Adrenal gland (tissue), 9 donors: ENCODE measurements at regions not wholly inside any gene's neighbourhood (a gene's known extent, or its start where the extent isn't known, plus 50 kb on each side); places are given as distances from the start of the nearest gene placed in this dataset.

Experiments used
- DNase-seq, 7 donors: peaks; one replicate each; pipeline ENCODE4 v3.0.0-alpha.2; 2019 to 2020
- H3K27ac ChIP-seq, 5 donors: fragments of 200-600 bp; sonication (generic) in 4 of 5; 1 replicate in 3 of 5; 2 replicates in 2 of 5; pipeline versions ENCODE4 v1.5.1 to v1.8.0; 2016 to 2020; ENCODE audit warnings: mild to moderate bottlenecking in 1 of 5
- H3K27me3 ChIP-seq: fragments of 200-600 bp; 2 replicates; pipeline ENCODE4 v1.8.0; 2021
- H3K36me3 ChIP-seq, 2 donors: fragments of 200-600 bp; replicated peaks in 1 of 2; 1 replicate in 1 of 2; 2 replicates in 1 of 2; pipeline versions ENCODE4 v1.5.1 to v1.8.0; 2018 to 2022
- H3K4me1 ChIP-seq, 2 donors: fragments of 200-600 bp; replicated peaks in 1 of 2; 1 replicate in 1 of 2; 2 replicates in 1 of 2; pipeline versions ENCODE4 v1.5.1 to v1.8.0; 2018 to 2021
- H3K4me3 ChIP-seq, 4 donors: fragments of 200-600 bp; sonication (generic) in 3 of 4; one replicate each; pipeline ENCODE4 v1.5.1; 2016 to 2018
- H3K9me3 ChIP-seq, 3 donors: fragments of 200-600 bp; sonication (generic) in 1 of 3; replicated peaks in 1 of 3; 1 replicate in 2 of 3; 2 replicates in 1 of 3; pipeline versions ENCODE4 v1.5.1 to v1.8.0; 2016 to 2021
- CTCF ChIP-seq, 6 experiments: fragments of 450-650 bp in 4 of 6; fragments of 200-600 bp in 2 of 6; sonication (generic) in 1 of 6; IDR thresholded peaks; 1 replicate in 5 of 6; 2 replicates in 1 of 6; pipeline versions ENCODE4 v1.5.1 to v1.8.0; 2016 to 2021; ENCODE audit warnings: antibody characterized with exemption in 6 of 6, mild to moderate bottlenecking in 2 of 6, moderate library complexity in 1 of 6
- POLR2A ChIP-seq, 2 donors: fragments of 450-650 bp; IDR thresholded peaks; one replicate each; pipeline ENCODE4 v1.6.1; 2017; ENCODE audit warnings: antibody characterized with exemption in 2 of 2, mild to moderate bottlenecking in 2 of 2, moderate library complexity in 1 of 2
- WGBS, 4 donors: extraction: QIAGEN DNeasy Blood & Tissue Kit in 2 of 4; methylation state at CpG; one replicate each; pipeline versions ENCODE4 v1.1.5 to v1.1.7; 2013 to 2017; 5-methylcytosine and 5-hydroxymethylcytosine counted together
- intact Hi-C, 2 donors: fragments of 100-400 bp; cut with DNase I; formaldehyde crosslinking; loops; one replicate each; pipeline versions ENCODE4 v1.14.1 to v1.15.0; 2022 to 2023
- donor health status: healthy with polysubstance abuse.
- donor health status: Bipolar disorder and iron deficiency.
- donor health status: DM: yes; HTN: yes; CAD: no.
- donor health status: DM: no; HTN: no; CAD: no.
- donor health status: DM: no; HTN: no; CAD: no.

GRCh38 chr2:58641001-58641400 lies 399.9 kb upstream of the FANCL start:
- no peaks in the 10 kb centered on the region for H3K36me3 ChIP-seq
- TF ChIP-seq CTCF (IDR thresholded peaks at IDR 0.05) (no peak), POLR2A (IDR thresholded peaks at IDR 0.05) (no peak)
- H3K27me3 ChIP-seq: no peaks in the 10 kb centered on the region
- intact Hi-C loops: no loop called here
- DNase-seq: no peak
- H3K4me1 ChIP-seq: no peaks in the 10 kb centered on the region
- 56 to 67% (median 61%) methylated on average over 2 of the region's 2 CpGs for WGBS, 4 donors
- no peak overlapping the region for H3K27ac ChIP-seq
- no peaks in the 10 kb centered on the region for H3K9me3 ChIP-seq
- H3K4me3 ChIP-seq: no peak overlapping the region

- Histone ChIP-seq H3K4me1 (no peaks in the 10 kb centered on the region), H3K36me3 (no peaks in the 10 kb centered on the region), H3K27ac (no peak overlapping the region), H3K9me3 (no peaks in the 10 kb centered on the region), H3K4me3 (no peak overlapping the region), H3K27me3 (no peaks in the 10 kb centered on the region)
- DNase-seq: no peak
- WGBS, 4 donors: 66 to 72% (median 72%) methylated on average over 4 of the region's 4 CpGs
- intact Hi-C loops: no loop called here
- TF ChIP-seq POLR2A (IDR thresholded peaks at IDR 0.05): no peak
- no peak for TF ChIP-seq CTCF (IDR thresholded peaks at IDR 0.05)
Observed at GRCh38 chr2:58640042-58640441, 398.9 kb upstream of the FANCL start.

GRCh38 chr2:58638256-58638805 lies 397.2 kb upstream of the FANCL start:
- H3K4me1 ChIP-seq: no peaks in the 10 kb centered on the region
- no peak for DNase-seq
- no peaks in the 10 kb centered on the region for H3K36me3 ChIP-seq
- 51 to 55% (median 52%) methylated on average over 3 of the region's 3 CpGs for WGBS, 4 donors
- no peaks in the 10 kb centered on the region for H3K9me3 ChIP-seq
- no peak for TF ChIP-seq CTCF (IDR thresholded peaks at IDR 0.05)
- no peak for TF ChIP-seq POLR2A (IDR thresholded peaks at IDR 0.05)
- no peak overlapping the region for H3K27ac ChIP-seq
- no peak overlapping the region for H3K4me3 ChIP-seq
- intact Hi-C loops: no loop called here
- H3K27me3 ChIP-seq: no peaks in the 10 kb centered on the region

GRCh38 chr2:58636872-58637271 lies 395.7 kb upstream of the FANCL start:
- no peak overlapping the region for H3K4me3 ChIP-seq
- no peak for DNase-seq
- 87 to 90% (median 88%) methylated on average over 4 of the region's 4 CpGs for WGBS, 4 donors
- no peaks in the 10 kb centered on the region for H3K36me3 ChIP-seq
- no peaks in the 10 kb centered on the region for H3K27me3 ChIP-seq
- H3K9me3 ChIP-seq: no peaks in the 10 kb centered on the region
- H3K27ac ChIP-seq: no peak overlapping the region
- intact Hi-C loops: no loop called here
- no peak for TF ChIP-seq POLR2A (IDR thresholded peaks at IDR 0.05)
- TF ChIP-seq CTCF (IDR thresholded peaks at IDR 0.05): no peak
- H3K4me1 ChIP-seq: no peaks in the 10 kb centered on the region
